HL-60 (cell line): ENCODE measurements at regions not wholly inside any gene's neighbourhood (a gene's known extent, or its start where the extent isn't known, plus 50 kb on each side); places are given as distances from the start of the nearest gene placed in this dataset.

Experiments
- CTCF ChIP-seq: IDR thresholded peaks from one replicate; pipeline ENCODE4 v1.5.1; 2011; ENCODE audit warnings: low read length, control low read depth, inconsistent platforms; ENCODE audit not compliant: insufficient read depth
- GABPA ChIP-seq: IDR thresholded peaks from 2 replicates; pipeline ENCODE4 v1.6.1; 2012; ENCODE audit warnings: low read depth
- REST ChIP-seq: IDR thresholded peaks from 2 replicates; pipeline ENCODE4 v1.6.1; 2012; ENCODE audit warnings: low read depth; ENCODE audit not compliant: insufficient replicate concordance

DNA sequence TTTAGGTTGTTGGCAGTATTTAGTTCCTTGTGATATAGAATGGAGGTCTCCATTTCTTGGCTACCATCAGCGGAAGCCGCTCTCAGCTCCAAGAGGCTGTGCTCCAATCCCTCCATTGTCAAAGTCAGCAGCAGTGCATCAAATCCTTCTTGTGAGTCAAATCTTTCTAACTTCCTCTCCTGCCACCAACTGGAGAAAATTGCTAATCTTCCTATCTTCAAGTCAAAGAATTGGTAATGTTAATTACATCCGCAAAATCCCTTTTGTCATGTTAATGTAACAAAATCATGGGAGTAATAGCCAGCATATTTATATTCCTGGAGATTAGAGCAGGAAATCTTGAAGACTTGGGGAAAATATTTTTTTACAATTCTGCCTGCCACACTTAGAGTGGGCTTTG lies 436.4 kb upstream of the DYNLRB2 start:
- no peak for TF ChIP-seq CTCF
- no peak for TF ChIP-seq REST
- TF ChIP-seq GABPA: no peak
